Stimulated activated naive CD8-positive, alpha-beta T cell treated with anti-CD3 and anti-CD28 coated beads, Interleukin-15, amount 100 ng/mL, for 72 hours (primary cell): ENCODE measurements at regions not wholly inside any gene's neighbourhood (a gene's known extent, or its start where the extent isn't known, plus 50 kb on each side); places are given as distances from the start of the nearest gene placed in this dataset.
"Not testable (repeated sequence)": the region's sequence is repeated elsewhere in the genome, so short reads cannot be mapped to it uniquely, and the experiment has no call there.

Experiments
- ATAC-seq: fragments of 150-1000 bp; cut with Tn5 transposase; 2 replicates; pipeline ENCODE4 v1.10.0; 2021; ENCODE audit warnings: mild to moderate bottlenecking, moderate library complexity
- DNase-seq, 2 donors: peaks; one replicate each; pipeline ENCODE4 v3.0.0; 2021 to 2022
- H3K27ac Mint-ChIP-seq, 2 donors: one replicate each; pipeline ENCODE4 v1.8.0; 2022; ENCODE audit warnings: mild to moderate bottlenecking in 2 of 2, mixed read lengths in 2 of 2, moderate library complexity in 2 of 2
- H3K27me3 Mint-ChIP-seq: one replicate; pipeline ENCODE4 v1.8.0; 2022; ENCODE audit warnings: mixed read lengths
- H3K4me1 Mint-ChIP-seq: one replicate; pipeline ENCODE4 v1.8.0; 2022; ENCODE audit warnings: mild to moderate bottlenecking, mixed read lengths
- H3K4me3 Mint-ChIP-seq, 2 donors: one replicate each; pipeline ENCODE4 v1.8.0; 2022; ENCODE audit warnings: mild to moderate bottlenecking in 2 of 2, mixed read lengths in 2 of 2, moderate library complexity in 1 of 2
- H3K9me3 Mint-ChIP-seq, 2 donors: one replicate each; pipeline ENCODE4 v1.8.0; 2022; ENCODE audit warnings: mixed read lengths in 2 of 2

DNA sequence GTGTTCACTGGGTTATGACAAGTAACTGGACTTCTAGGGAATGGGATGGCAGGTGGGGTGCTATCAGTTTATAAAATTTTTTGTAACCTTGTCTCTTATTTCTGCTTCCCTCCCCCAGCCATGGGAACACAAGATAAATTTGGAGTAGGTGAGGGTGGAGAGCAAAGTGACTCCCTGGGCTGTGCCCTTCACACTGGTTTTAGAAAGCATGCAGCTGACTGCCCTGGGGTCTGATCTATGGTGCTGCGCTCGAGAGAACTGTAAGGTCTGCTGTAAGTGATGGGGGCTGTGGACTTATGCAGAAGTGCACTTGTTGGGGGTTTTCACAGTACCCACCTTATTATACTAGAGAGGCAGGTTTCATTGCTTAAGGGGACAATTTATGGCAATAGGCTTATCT is 247.7 kb upstream of the DMRT1 start:
- no peak for ATAC-seq
- Mint-ChIP-seq H3K27me3 (no peaks in the 10 kb centered on the region), H3K4me3 (no peak overlapping the region), H3K27ac (no peak overlapping the region), H3K4me1 (peaks cover 14% of the 10 kb centered on the region), H3K9me3 (no peaks in the 10 kb centered on the region)
- DNase-seq = no peak

- no peak overlapping the region for H3K4me3 Mint-ChIP-seq
- H3K9me3 Mint-ChIP-seq = no peaks in the 10 kb centered on the region
- no peak for ATAC-seq
- no peak overlapping the region for H3K27ac Mint-ChIP-seq
- DNase-seq = no peak
- no peaks in the 10 kb centered on the region for H3K27me3 Mint-ChIP-seq
- no peaks in the 10 kb centered on the region for H3K4me1 Mint-ChIP-seq
Measured at GRCh38 chr9:596703-597102, 244.8 kb upstream of the DMRT1 start.

GRCh38 chr9:600006-600405 is 241.5 kb upstream of the DMRT1 start:
- H3K27me3 Mint-ChIP-seq = no peaks in the 10 kb centered on the region
- no peak overlapping the region for H3K4me3 Mint-ChIP-seq
- no peaks in the 10 kb centered on the region for H3K9me3 Mint-ChIP-seq
- DNase-seq (no peak), ATAC-seq (no peak)
- H3K4me1 Mint-ChIP-seq = no peaks in the 10 kb centered on the region
- H3K27ac Mint-ChIP-seq = no peak overlapping the region

GRCh38 chr9:602716-603115 is 238.8 kb upstream of the DMRT1 start:
- DNase-seq (no peak), ATAC-seq (no peak)
- Mint-ChIP-seq H3K27me3 (no peaks in the 10 kb centered on the region), H3K4me3 (no peak overlapping the region), H3K4me1 (no peaks in the 10 kb centered on the region), H3K9me3 (no peaks in the 10 kb centered on the region), H3K27ac (no peak overlapping the region)

GRCh38 chr9:603126-603525 is 238.4 kb upstream of the DMRT1 start:
- H3K27ac Mint-ChIP-seq = no peak overlapping the region
- no peak for DNase-seq
- no peaks in the 10 kb centered on the region for H3K4me1 Mint-ChIP-seq
- no peak overlapping the region for H3K4me3 Mint-ChIP-seq
- ATAC-seq = no peak
- H3K9me3 Mint-ChIP-seq = no peaks in the 10 kb centered on the region
- no peaks in the 10 kb centered on the region for H3K27me3 Mint-ChIP-seq

DNA sequence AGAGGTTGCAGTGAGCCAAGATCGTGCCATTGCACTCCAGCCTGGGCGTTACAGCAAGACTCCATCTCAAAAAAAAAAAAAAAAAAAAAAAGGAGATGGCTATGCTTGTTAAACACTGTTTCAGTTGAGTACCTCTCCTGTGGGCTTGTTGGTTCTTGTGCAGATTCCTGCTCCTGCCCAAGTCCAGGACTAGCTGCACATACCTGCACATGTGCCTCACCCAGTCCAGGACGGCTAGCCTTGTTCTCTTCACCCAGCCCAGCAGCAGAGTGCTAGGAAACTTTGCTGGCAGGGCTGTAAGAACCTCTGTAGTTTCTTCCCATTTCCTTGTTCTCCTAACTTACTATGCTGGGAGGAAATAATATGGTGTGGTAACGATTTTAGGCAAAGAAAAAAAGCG is 234.1 kb upstream of the DMRT1 start:
- no peak overlapping the region for H3K27ac Mint-ChIP-seq

GRCh38 chr9:613771-614347 is 227.6 kb upstream of the DMRT1 start:
- Mint-ChIP-seq H3K27me3 (no peaks in the 10 kb centered on the region), H3K4me3 (no peak overlapping the region), H3K27ac (peak overlapping the region in 1 of 2 donors; percentile 13), H3K9me3 (no peaks in the 10 kb centered on the region), H3K4me1 (peaks cover 5% of the 10 kb centered on the region)
- ATAC-seq = peak; percentile 94
- DNase-seq = peak; percentile 32 to 52

More for the DNA sequence above, 234.1 kb upstream of the DMRT1 start:
- DNase-seq (no peak), ATAC-seq (no peak)
- no peaks in the 10 kb centered on the region for H3K4me1 Mint-ChIP-seq
- H3K9me3 Mint-ChIP-seq = no peaks in the 10 kb centered on the region
- H3K27me3 Mint-ChIP-seq = no peaks in the 10 kb centered on the region
- H3K4me3 Mint-ChIP-seq = no peak overlapping the region

- no peak overlapping the region for H3K27ac Mint-ChIP-seq
- no peak overlapping the region for H3K4me3 Mint-ChIP-seq
- DNase-seq (no peak), ATAC-seq (no peak)
- peaks cover 5% of the 10 kb centered on the region for H3K4me1 Mint-ChIP-seq
- H3K27me3 Mint-ChIP-seq = no peaks in the 10 kb centered on the region
- no peaks in the 10 kb centered on the region for H3K9me3 Mint-ChIP-seq
Measured at GRCh38 chr9:614431-614830, 227.1 kb upstream of the DMRT1 start.

- no peak overlapping the region for H3K27ac Mint-ChIP-seq
- no peak overlapping the region for H3K4me3 Mint-ChIP-seq
- no peaks in the 10 kb centered on the region for H3K27me3 Mint-ChIP-seq
- ATAC-seq (no peak), DNase-seq (no peak)
- H3K4me1 Mint-ChIP-seq = peaks cover 5% of the 10 kb centered on the region
- no peaks in the 10 kb centered on the region for H3K9me3 Mint-ChIP-seq
Measured at GRCh38 chr9:615756-616155, 225.7 kb upstream of the DMRT1 start.

DNA sequence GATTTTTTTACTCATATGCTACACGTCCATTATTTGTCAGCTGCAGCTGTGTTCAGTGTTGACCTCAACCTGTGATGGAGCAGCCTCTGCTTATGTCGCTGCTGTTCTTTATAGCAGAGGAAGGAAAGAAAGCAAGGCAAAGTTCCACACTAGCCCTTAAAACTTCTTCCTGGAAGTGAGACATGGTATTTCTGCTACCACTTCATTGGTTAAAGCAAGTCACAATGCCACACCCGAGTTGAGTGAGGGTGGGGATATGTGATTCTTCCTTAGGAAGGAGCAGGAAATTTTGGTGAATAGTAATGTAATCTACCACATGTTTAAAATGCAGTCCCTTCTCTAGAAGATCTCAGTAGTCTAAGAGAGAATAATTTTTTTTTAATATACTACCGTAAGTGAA is 224.8 kb upstream of the DMRT1 start:
- H3K27ac Mint-ChIP-seq = no peak overlapping the region
- peaks cover 5% of the 10 kb centered on the region for H3K4me1 Mint-ChIP-seq
- ATAC-seq (no peak), DNase-seq (no peak)
- H3K4me3 Mint-ChIP-seq = no peak overlapping the region
- H3K9me3 Mint-ChIP-seq = no peaks in the 10 kb centered on the region
- no peaks in the 10 kb centered on the region for H3K27me3 Mint-ChIP-seq

DNA sequence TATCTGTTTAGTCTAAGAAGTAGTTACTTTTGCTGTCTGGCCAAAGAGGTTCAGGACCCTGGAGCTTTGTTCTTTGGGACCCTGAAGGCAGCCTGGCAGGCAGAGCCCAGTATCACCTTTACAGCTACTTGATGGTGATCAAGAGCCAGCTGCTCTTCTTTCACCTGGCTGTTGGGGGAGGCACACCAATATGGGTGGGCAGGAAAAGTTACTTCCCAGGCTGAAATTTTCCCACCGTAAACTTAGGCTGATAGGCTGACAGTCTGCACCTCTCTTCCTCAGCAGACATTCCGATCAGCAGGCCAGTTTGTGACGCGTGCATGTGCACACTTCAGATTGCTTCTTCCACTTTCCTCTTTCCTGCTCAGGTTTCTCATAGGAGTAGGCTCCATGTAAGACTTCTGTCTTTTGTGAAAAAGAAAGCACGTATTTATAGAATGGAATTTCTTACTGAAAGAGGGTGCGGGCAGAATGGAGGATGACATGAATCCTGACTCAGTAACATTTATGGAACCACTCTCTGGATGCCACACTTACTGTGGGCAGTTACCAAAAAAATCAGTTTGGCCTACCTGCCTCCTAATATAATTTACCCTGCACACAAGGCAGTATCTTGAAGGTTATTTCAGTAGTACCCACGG is 223.9 kb upstream of the DMRT1 start:
- no peak overlapping the region for H3K4me3 Mint-ChIP-seq
- H3K27me3 Mint-ChIP-seq = no peaks in the 10 kb centered on the region
- peaks cover 5% of the 10 kb centered on the region for H3K4me1 Mint-ChIP-seq
- no peaks in the 10 kb centered on the region for H3K9me3 Mint-ChIP-seq
- H3K27ac Mint-ChIP-seq = no peak overlapping the region
- no peak for DNase-seq
- no peak for ATAC-seq

DNA sequence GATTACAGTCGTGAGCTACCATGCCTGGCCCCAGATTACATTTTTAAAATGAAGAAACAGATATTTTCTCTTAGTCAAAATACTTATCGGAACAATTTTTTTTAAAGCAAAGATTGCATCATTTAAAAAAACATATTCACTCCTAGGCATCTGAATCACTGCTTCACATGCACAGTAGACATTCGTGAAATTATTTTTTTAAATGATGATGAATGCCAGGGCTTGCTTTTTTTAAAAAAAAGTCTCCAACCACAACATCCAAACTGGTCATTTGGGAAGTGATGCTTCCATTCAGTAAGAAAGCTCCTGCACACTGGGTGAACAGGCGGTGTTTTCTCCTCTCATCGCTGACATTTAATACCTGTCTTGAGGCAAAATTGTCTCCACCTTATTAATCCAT is 223.0 kb upstream of the DMRT1 start:
- Mint-ChIP-seq H3K9me3 (no peaks in the 10 kb centered on the region), H3K27ac (peak overlapping the region in 1 of 2 donors; percentile 44), H3K4me1 (peaks cover 5% of the 10 kb centered on the region), H3K4me3 (no peak overlapping the region), H3K27me3 (no peaks in the 10 kb centered on the region)
- DNase-seq = no peak
- no peak for ATAC-seq

- Mint-ChIP-seq H3K27me3 (no peaks in the 10 kb centered on the region), H3K4me1 (no peaks in the 10 kb centered on the region), H3K4me3 (no peak overlapping the region), H3K9me3 (no peaks in the 10 kb centered on the region), H3K27ac (no peak overlapping the region)
- ATAC-seq (no peak), DNase-seq (no peak)
Measured at GRCh38 chr9:621201-621855, 220.2 kb upstream of the DMRT1 start.

DNA sequence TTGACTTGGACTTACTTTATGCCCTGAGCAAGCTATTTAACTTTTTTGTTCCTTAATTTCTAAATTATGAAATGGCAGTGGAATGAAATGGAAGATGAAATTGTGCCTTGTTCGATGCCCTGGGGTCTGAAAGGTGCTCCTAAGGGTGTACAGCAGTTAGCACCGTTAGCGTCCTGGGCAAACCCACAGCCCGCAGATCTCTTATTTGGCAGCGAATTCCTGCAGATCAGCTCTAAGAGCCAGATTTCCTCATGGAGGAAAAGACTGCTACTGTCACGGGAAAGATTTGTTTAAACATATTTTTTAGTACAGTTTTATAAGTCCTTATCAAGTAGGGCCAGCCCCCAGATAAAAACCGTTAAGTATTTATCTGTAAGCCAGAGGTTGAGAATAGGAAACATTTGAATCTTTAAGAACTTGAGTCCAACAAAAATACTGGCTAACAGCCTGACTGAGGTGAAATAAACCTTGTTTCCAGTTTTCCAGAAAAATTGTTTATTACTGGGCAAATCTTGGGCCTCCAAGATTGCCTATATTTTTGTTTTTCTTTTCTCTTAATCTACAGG is 216.5 kb upstream of the DMRT1 start:
- Mint-ChIP-seq H3K4me1 (peaks cover 12% of the 10 kb centered on the region), H3K27ac (no peak overlapping the region), H3K27me3 (peaks cover 6% of the 10 kb centered on the region), H3K9me3 (peaks cover 0 to 7% of the 10 kb centered on the region in 2 donors), H3K4me3 (no peak overlapping the region)
- ATAC-seq = no peak
- no peak for DNase-seq

DNA sequence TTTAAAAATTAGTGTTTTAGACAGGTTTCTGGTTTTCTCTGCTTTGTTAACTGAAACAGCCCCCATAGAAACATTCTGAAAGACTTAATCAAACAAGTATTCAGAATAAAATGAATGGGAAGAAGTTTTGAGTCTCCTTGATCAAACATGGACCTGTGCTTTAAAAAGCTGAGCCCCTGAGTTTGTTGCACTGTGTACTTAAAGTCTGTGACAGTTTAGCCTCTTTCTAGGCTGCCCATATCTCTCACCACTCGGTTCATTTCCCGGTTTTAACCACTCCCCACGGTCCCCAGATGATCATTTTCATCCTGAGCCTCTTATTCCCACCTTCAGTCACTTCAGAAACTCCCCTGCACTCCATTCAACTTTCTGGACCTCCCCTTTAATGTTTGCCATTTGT is 215.9 kb upstream of the DMRT1 start:
- Mint-ChIP-seq H3K27me3 (peaks cover 6% of the 10 kb centered on the region), H3K27ac (peak overlapping the region in 1 of 2 donors; percentile 76), H3K4me1 (peaks cover 15% of the 10 kb centered on the region), H3K4me3 (no peak overlapping the region), H3K9me3 (peaks cover 0 to 8% of the 10 kb centered on the region in 2 donors)
- DNase-seq (no peak), ATAC-seq (no peak)

GRCh38 chr9:626114-626513 is 215.4 kb upstream of the DMRT1 start:
- DNase-seq, H3K27me3 Mint-ChIP-seq, ATAC-seq, H3K9me3 Mint-ChIP-seq, H3K4me3 Mint-ChIP-seq: not testable (repeated sequence)
- Mint-ChIP-seq H3K4me1 (peaks cover 20% of the 10 kb centered on the region), H3K27ac (peak overlapping the region in 1 of 2 donors; percentile 76)
